Neural crest cell (in vitro differentiated cells): ENCODE measurements at regions not wholly inside any gene's neighbourhood (a gene's known extent, or its start where the extent isn't known, plus 50 kb on each side); places are given as distances from the start of the nearest gene placed in this dataset.

Source experiments
- DNase-seq: peaks from one replicate; pipeline ENCODE4 v3.0.0; 2021; ENCODE audit warnings: low read depth, mixed read lengths, low spot score
- H3K27ac Mint-ChIP-seq: one replicate; pipeline ENCODE4 v1.8.0; 2021; ENCODE audit warnings: mild to moderate bottlenecking, mixed read lengths; ENCODE audit not compliant: unreplicated experiment
- H3K27me3 Mint-ChIP-seq: 2 replicates; pipeline ENCODE4 v1.8.0; 2021; ENCODE audit warnings: low read depth, mild to moderate bottlenecking, mixed read lengths
- H3K36me3 Mint-ChIP-seq: 2 replicates; pipeline ENCODE4 v1.8.0; 2021; ENCODE audit warnings: low read depth, mild to moderate bottlenecking, mixed read lengths
- H3K4me1 Mint-ChIP-seq: 2 replicates; pipeline ENCODE4 v1.8.0; 2021; ENCODE audit warnings: mixed read lengths
- H3K4me3 Mint-ChIP-seq: one replicate; pipeline ENCODE4 v1.8.0; 2021; ENCODE audit warnings: mild to moderate bottlenecking, mixed read lengths
- H3K9me3 Mint-ChIP-seq: 2 replicates; pipeline ENCODE4 v1.8.0; 2021; ENCODE audit warnings: mixed read lengths
- CTCF ChIP-seq: fragments of 200-600 bp; sonication (generic); conservative IDR thresholded peaks from 2 replicates; pipeline ENCODE4 v1.5.0; 2021; ENCODE audit warnings: antibody characterized with exemption, mild to moderate bottlenecking

GRCh38 chr3:99240700-99241099 lies 339.2 kb upstream of the DCBLD2 start:
- Mint-ChIP-seq H3K27ac (no peak overlapping the region), H3K27me3 (no peaks in the 10 kb centered on the region), H3K9me3 (peaks cover 4% of the 10 kb centered on the region), H3K4me1 (no peaks in the 10 kb centered on the region), H3K36me3 (no peaks in the 10 kb centered on the region), H3K4me3 (no peak overlapping the region)
- no peak for TF ChIP-seq CTCF
- no peak for DNase-seq

GRCh38 chr3:99236576-99236975 lies 335.1 kb upstream of the DCBLD2 start:
- H3K4me1 Mint-ChIP-seq = no peaks in the 10 kb centered on the region
- no peak for TF ChIP-seq CTCF
- H3K36me3 Mint-ChIP-seq = no peaks in the 10 kb centered on the region
- DNase-seq = no peak
- no peak overlapping the region for H3K27ac Mint-ChIP-seq
- H3K4me3 Mint-ChIP-seq = no peak overlapping the region
- peaks cover 4% of the 10 kb centered on the region for H3K9me3 Mint-ChIP-seq
- no peaks in the 10 kb centered on the region for H3K27me3 Mint-ChIP-seq

- Mint-ChIP-seq H3K27ac (no peak overlapping the region), H3K9me3 (peaks cover 4% of the 10 kb centered on the region), H3K36me3 (no peaks in the 10 kb centered on the region), H3K4me1 (no peaks in the 10 kb centered on the region), H3K4me3 (no peak overlapping the region), H3K27me3 (peaks cover 2% of the 10 kb centered on the region)
- DNase-seq = no peak
- no peak for TF ChIP-seq CTCF
Measured at GRCh38 chr3:99232696-99233095, 331.2 kb upstream of the DCBLD2 start.

GRCh38 chr3:99218468-99218867 lies 317.0 kb upstream of the DCBLD2 start:
- Mint-ChIP-seq H3K4me3 (no peak overlapping the region), H3K36me3 (no peaks in the 10 kb centered on the region), H3K9me3 (peaks cover 2% of the 10 kb centered on the region), H3K27me3 (peaks cover 5% of the 10 kb centered on the region), H3K4me1 (no peaks in the 10 kb centered on the region), H3K27ac (no peak overlapping the region)
- no peak for DNase-seq
- TF ChIP-seq CTCF = no peak

- Mint-ChIP-seq H3K27ac (no peak overlapping the region), H3K36me3 (no peaks in the 10 kb centered on the region), H3K9me3 (peaks cover 3% of the 10 kb centered on the region), H3K27me3 (peaks cover 6% of the 10 kb centered on the region), H3K4me3 (no peak overlapping the region), H3K4me1 (no peaks in the 10 kb centered on the region)
- DNase-seq = no peak
- TF ChIP-seq CTCF = no peak
Measured at GRCh38 chr3:99212969-99213368, 311.5 kb upstream of the DCBLD2 start.

- H3K27me3 Mint-ChIP-seq = peaks cover 6% of the 10 kb centered on the region
- DNase-seq = no peak
- no peak for TF ChIP-seq CTCF
- no peak overlapping the region for H3K4me3 Mint-ChIP-seq
- H3K27ac Mint-ChIP-seq = no peak overlapping the region
- peaks cover 3% of the 10 kb centered on the region for H3K9me3 Mint-ChIP-seq
- H3K4me1 Mint-ChIP-seq = no peaks in the 10 kb centered on the region
- H3K36me3 Mint-ChIP-seq = no peaks in the 10 kb centered on the region
Measured at GRCh38 chr3:99211309-99211708, 309.8 kb upstream of the DCBLD2 start.
